ENCODE measurements at regions not wholly inside any gene's neighbourhood (a gene's known extent, or its start where the extent isn't known, plus 50 kb on each side); places are given as distances from the start of the nearest gene placed in this dataset.
A peak's percentile ranks its signal among the peaks of the same experiment; 100 is the strongest.

DNA sequence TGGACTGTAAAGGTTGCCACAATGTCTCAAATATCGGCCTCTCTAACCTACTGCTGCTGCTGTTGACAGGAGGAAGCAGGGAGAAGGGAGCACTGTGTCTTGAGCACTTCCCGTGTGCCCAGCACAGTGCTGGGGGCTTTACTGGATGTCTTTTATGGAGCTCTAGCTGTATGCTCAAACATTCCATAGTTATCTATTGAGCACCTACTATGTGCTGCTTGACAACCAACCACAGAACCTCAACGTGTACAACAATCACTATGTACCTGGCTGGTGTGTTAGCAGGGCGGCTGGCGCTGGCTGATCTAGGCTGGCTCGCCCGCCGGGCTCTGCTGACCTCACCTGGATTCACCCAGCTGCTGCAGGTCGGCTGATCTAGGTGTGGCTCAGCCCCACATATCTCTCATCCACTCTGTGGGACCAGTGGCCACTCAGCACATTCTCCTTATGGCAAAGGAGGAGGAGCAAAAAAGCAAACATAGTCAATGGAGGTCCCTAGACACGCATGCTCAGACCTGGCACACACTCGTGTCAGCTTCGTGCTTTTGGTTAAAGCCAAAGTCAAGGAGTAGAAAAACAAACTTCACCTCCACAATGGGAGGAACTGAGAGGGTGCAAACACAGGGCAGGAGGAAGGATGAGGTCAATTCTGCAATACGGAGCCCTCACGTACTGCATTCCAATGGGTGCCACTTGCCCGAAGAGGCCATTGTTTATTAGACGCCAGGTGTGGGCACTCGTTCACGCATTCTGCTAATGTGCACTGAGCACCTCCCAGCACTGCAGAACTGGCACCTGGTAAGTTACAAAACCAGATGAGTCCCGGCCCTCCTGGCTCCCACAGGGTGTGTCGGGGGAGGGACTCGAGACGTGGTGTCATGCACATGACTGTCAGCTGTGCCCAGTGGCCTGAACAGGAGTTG is 147.2 kb downstream of the SCARB1 start:
- no peaks in the 10 kb centered on the region for H3K9me3 Mint-ChIP-seq
- H3K27ac Mint-ChIP-seq, result no peak overlapping the region
- DNase-seq (ENCODE audit: low spot score) (no peak), ATAC-seq (peak; percentile 33; the same call in 1 of the 2 replicates)
- no peaks in the 10 kb centered on the region for H3K27me3 Mint-ChIP-seq (ENCODE audit: low read depth)
- POLR2A ChIA-PET, result no interaction called here
- H3K4me3 Mint-ChIP-seq, result no peak overlapping the region
- CTCF ChIA-PET, result no interaction called here
- TF ChIP-seq, protein P1, sequence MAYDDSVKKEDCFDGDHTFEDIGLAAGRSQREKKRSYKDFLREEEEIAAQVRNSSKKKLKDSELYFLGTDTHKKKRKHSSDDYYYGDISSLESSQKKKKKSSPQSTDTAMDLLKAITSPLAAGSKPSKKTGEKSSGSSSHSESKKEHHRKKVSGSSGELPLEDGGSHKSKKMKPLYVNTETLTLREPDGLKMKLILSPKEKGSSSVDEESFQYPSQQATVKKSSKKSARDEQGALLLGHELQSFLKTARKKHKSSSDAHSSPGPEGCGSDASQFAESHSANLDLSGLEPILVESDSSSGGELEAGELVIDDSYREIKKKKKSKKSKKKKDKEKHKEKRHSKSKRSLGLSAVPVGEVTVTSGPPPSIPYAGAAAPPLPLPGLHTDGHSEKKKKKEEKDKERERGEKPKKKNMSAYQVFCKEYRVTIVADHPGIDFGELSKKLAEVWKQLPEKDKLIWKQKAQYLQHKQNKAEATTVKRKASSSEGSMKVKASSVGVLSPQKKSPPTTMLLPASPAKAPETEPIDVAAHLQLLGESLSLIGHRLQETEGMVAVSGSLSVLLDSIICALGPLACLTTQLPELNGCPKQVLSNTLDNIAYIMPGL (CRISPR knock-in tag; IDR thresholded peaks at IDR 0.05), result no peak
- TF ChIP-seq FOXJ3 (CRISPR knock-in tag; IDR thresholded peaks at IDR 0.05; ENCODE audit: borderline replicate concordance) (no peak), JUN (CRISPR knock-in tag; IDR thresholded peaks at IDR 0.05) (no peak), CREM (CRISPR knock-in tag; IDR thresholded peaks at IDR 0.05) (no peak), GABPB1 (CRISPR knock-in tag; IDR thresholded peaks at IDR 0.05) (no peak), ZNF423 (CRISPR knock-in tag; IDR thresholded peaks at IDR 0.05) (no peak), NR1H2 (CRISPR knock-in tag; IDR thresholded peaks at IDR 0.05) (no peak), GRHL2 (CRISPR knock-in tag; IDR thresholded peaks at IDR 0.05; ENCODE audit: insufficient replicate concordance, severe bottlenecking) (no peak)
- TF ChIP-seq, protein P2, sequence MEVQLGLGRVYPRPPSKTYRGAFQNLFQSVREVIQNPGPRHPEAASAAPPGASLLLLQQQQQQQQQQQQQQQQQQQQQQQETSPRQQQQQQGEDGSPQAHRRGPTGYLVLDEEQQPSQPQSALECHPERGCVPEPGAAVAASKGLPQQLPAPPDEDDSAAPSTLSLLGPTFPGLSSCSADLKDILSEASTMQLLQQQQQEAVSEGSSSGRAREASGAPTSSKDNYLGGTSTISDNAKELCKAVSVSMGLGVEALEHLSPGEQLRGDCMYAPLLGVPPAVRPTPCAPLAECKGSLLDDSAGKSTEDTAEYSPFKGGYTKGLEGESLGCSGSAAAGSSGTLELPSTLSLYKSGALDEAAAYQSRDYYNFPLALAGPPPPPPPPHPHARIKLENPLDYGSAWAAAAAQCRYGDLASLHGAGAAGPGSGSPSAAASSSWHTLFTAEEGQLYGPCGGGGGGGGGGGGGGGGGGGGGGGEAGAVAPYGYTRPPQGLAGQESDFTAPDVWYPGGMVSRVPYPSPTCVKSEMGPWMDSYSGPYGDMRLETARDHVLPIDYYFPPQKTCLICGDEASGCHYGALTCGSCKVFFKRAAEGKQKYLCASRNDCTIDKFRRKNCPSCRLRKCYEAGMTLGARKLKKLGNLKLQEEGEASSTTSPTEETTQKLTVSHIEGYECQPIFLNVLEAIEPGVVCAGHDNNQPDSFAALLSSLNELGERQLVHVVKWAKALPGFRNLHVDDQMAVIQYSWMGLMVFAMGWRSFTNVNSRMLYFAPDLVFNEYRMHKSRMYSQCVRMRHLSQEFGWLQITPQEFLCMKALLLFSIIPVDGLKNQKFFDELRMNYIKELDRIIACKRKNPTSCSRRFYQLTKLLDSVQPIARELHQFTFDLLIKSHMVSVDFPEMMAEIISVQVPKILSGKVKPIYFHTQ (CRISPR knock-in tag; IDR thresholded peaks at IDR 0.05), result no peak
- TF ChIP-seq, protein P3, sequence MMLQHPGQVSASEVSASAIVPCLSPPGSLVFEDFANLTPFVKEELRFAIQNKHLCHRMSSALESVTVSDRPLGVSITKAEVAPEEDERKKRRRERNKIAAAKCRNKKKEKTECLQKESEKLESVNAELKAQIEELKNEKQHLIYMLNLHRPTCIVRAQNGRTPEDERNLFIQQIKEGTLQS (CRISPR knock-in tag; conservative IDR thresholded peaks at IDR 0.05), result no peak
- TF ChIP-seq, protein P4, sequence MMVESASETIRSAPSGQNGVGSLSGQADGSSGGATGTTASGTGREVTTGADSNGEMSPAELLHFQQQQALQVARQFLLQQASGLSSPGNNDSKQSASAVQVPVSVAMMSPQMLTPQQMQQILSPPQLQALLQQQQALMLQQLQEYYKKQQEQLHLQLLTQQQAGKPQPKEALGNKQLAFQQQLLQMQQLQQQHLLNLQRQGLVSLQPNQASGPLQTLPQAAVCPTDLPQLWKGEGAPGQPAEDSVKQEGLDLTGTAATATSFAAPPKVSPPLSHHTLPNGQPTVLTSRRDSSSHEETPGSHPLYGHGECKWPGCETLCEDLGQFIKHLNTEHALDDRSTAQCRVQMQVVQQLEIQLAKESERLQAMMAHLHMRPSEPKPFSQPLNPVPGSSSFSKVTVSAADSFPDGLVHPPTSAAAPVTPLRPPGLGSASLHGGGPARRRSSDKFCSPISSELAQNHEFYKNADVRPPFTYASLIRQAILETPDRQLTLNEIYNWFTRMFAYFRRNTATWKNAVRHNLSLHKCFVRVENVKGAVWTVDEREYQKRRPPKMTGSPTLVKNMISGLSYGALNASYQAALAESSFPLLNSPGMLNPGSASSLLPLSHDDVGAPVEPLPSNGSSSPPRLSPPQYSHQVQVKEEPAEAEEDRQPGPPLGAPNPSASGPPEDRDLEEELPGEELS (CRISPR knock-in tag; IDR thresholded peaks at IDR 0.05), result no peak
- TF ChIP-seq, protein P5, sequence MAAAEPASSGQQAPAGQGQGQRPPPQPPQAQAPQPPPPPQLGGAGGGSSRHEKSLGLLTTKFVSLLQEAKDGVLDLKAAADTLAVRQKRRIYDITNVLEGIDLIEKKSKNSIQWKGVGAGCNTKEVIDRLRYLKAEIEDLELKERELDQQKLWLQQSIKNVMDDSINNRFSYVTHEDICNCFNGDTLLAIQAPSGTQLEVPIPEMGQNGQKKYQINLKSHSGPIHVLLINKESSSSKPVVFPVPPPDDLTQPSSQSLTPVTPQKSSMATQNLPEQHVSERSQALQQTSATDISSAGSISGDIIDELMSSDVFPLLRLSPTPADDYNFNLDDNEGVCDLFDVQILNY (CRISPR knock-in tag; IDR thresholded peaks at IDR 0.05), result no peak
- TF ChIP-seq, protein P6, sequence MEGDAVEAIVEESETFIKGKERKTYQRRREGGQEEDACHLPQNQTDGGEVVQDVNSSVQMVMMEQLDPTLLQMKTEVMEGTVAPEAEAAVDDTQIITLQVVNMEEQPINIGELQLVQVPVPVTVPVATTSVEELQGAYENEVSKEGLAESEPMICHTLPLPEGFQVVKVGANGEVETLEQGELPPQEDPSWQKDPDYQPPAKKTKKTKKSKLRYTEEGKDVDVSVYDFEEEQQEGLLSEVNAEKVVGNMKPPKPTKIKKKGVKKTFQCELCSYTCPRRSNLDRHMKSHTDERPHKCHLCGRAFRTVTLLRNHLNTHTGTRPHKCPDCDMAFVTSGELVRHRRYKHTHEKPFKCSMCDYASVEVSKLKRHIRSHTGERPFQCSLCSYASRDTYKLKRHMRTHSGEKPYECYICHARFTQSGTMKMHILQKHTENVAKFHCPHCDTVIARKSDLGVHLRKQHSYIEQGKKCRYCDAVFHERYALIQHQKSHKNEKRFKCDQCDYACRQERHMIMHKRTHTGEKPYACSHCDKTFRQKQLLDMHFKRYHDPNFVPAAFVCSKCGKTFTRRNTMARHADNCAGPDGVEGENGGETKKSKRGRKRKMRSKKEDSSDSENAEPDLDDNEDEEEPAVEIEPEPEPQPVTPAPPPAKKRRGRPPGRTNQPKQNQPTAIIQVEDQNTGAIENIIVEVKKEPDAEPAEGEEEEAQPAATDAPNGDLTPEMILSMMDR (IDR thresholded peaks at IDR 0.05), result no peak
- no peaks in the 10 kb centered on the region for H3K36me3 Mint-ChIP-seq
- peaks cover 6% of the 10 kb centered on the region for H3K4me1 Mint-ChIP-seq

Measured in WTC11 (cell line).